GM21526 (cell line): ENCODE measurements at regions not wholly inside any gene's neighbourhood (a gene's known extent, or its start where the extent isn't known, plus 50 kb on each side); places are given as distances from the start of the nearest gene placed in this dataset.

Experiments used
- ATAC-seq: cut with Tn5 transposase; IDR thresholded peaks from one replicate; pipeline ENCODE4 v1.9.1; 2021; ENCODE audit warnings: moderate library complexity; ENCODE audit not compliant: unreplicated experiment, low FRiP score

- no peak for ATAC-seq
Measured at GRCh38 chr6:108751282-108751681, 96.9 kb upstream of the ARMC2 start.

DNA sequence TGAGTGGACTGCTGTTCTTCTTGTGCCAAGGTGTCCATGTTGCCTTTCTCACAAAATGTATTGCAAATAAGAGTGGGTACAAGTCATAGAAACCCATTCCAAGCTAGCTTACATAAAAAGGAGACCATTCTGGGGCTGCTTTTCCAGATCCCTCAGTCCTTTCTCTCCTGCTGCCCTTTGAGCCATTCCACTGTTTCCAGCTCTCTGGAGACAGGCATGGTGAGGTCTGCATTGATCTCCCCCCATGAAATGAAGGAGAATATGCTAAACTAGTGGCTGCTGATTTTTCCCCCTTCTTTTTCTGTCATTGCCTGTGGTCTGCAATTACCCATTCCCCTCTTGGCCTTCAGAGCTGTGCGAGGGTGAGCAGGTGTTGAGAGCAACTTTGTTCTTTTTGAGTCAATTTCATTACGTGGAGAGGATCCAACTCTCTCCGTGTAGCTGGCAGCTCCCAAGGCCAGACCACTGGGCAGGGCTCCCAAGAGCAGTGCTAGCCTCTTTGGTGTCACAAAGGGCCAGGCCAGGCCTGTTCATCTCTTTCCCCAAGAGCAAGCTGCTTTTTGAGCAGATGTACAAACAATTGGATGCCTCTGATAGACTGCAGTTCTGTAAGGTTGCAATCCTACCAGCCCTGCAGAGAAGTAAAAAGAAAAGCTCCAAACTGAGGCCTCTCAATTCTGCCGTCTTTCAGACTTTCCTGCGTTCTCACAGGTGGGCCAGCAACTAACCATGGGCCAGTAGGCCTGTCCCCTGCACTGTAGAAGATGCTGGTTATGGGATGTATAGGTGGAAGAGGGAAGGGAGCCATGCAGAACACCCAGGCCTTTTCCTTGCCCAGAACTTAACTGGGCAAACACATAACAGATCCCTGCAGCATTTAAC lies 96.1 kb upstream of the ARMC2 start:
- ATAC-seq: no peak

DNA sequence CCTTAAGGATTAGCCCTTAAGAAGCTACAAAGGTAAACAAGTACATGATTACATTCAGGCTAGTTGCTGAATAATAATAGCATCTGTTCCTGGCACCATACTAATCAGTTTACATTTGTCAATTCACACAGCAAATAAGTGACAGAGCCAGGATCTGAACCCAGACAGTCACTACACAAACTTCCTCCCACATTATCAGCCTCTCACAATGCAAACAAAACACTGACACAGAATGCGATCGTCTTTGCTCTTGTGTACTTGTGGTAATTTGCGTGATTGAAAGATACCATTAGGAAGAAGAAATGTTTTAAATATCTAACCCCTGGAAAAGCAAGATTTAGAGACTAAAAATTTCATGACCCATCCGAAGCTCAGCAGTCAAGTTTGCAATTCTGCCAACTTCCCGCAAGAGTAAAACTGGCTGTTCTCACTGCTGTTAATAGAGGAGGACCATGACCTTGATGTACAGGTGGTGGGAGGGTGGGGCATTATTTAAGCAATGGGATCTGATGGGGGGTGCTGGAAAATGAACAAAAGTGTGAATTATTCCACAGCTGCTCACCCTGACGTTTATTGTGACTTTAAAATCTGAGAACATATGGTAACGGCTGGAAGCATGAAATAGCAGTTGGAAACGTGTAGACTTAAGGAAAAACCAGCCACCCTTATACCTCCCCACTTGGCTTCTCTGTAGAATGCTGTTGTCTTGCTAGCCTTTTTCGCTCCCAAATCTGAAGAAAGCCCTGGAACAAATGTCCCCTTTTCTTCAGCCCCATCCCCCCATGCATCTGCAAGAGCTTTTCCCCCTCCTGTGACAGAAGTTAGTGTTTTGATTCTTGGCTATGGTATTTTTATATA lies 95.3 kb upstream of the ARMC2 start:
- ATAC-seq: no peak

- no peak for ATAC-seq
Measured at GRCh38 chr6:108755257-108756240, 92.7 kb upstream of the ARMC2 start.

DNA sequence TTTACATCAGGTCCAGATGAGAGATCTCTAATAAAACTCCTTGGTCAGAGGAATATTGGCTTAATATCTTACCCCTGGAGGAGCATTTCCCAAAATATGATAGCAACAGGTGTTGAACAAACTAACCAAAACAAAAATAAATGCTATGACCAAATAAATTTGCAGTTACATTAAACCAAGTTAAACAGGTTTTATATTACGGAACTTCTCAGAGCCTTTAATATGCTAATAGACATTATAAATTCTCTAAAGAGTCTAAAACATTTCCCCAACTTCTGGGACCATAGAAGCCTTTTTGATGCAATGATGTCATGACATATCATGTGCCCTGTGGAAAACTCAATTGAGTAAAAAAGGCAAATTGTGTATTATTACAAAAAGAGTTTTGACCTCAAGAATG lies 90.9 kb upstream of the ARMC2 start:
- no peak for ATAC-seq

GRCh38 chr6:108758884-108759283 lies 89.3 kb upstream of the ARMC2 start:
- no peak for ATAC-seq

GRCh38 chr6:108760126-108761050 lies 87.8 kb upstream of the ARMC2 start:
- ATAC-seq: no peak

GRCh38 chr6:108762394-108762793 lies 85.8 kb upstream of the ARMC2 start:
- ATAC-seq: no peak

- no peak for ATAC-seq
Measured at GRCh38 chr6:108763931-108764579, 84.2 kb upstream of the ARMC2 start.

DNA sequence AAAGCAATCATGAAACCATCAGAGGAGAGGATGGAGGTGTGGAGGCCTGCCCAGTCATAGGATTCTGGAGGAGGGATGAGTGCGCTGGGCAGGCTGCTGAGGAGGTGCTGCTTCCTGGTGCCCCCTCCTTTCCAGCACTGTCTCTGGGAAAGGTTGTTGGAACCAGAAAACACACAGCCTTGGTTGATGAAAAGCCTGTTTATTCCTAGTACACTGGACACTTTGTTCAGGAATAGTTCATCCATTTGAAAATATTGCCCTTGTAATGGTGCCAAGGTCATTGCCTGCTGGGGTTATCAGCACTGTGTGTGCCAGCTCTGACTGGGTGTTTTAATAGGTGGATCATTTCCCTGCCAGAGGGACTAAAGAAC lies 83.7 kb upstream of the ARMC2 start:
- no peak for ATAC-seq

GRCh38 chr6:108765495-108765894 lies 82.7 kb upstream of the ARMC2 start:
- no peak for ATAC-seq

GRCh38 chr6:108766419-108766818 lies 81.8 kb upstream of the ARMC2 start:
- ATAC-seq: no peak

DNA sequence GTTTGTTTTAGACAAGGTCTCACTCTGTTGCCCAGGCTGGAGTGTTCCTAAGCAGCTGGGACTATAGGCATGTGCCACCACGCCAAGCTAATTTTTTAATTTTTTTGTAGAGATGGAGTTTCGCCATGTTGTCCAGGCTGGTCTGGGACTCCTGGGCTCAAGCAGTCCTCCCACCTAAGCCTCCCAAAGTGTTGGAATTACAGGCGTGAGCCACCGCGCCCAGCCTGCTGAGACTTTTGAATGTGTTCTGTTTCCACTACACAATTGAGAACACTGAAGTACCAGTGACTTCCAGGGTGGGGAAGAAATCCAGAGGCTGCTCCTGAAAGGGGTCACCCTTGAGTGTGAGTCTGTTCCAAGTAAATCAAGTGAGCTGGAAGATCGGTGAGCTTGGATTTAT lies 81.3 kb upstream of the ARMC2 start:
- no peak for ATAC-seq

GRCh38 chr6:108767418-108768165 lies 80.6 kb upstream of the ARMC2 start:
- ATAC-seq: no peak

- no peak for ATAC-seq
Measured at GRCh38 chr6:108768166-108768555, 80.1 kb upstream of the ARMC2 start.

- no peak for ATAC-seq
Measured at GRCh38 chr6:108768792-108769524, 79.3 kb upstream of the ARMC2 start.

DNA sequence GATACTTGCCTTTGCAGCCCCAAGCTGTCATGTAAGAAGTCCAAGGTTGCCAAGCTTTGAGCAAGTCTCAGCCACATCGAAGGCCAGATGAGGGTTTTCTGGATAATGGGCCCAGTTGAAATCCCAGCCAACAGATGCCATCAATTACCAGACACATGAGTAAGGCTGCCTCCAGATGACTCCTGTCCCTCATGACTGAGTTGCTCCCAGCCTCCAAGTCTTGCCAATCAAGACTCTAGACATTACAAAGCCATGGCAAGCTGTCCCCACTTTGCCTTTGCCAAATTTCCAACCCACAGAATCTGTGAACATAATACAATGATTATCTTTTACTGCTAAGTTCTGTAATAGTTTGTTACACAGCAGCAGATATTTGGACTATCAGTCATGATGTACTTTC lies 76.8 kb upstream of the ARMC2 start:
- ATAC-seq: no peak

- ATAC-seq: no peak
Measured at GRCh38 chr6:108774555-108774954, 73.7 kb upstream of the ARMC2 start.
